Nephron progenitor cell (in vitro differentiated cells): ENCODE measurements at regions not wholly inside any gene's neighbourhood (a gene's known extent, or its start where the extent isn't known, plus 50 kb on each side); places are given as distances from the start of the nearest gene placed in this dataset.

Source experiments
- DNase-seq: peaks from one replicate; pipeline ENCODE4 v3.0.0; 2021
- H3K27ac Mint-ChIP-seq: 2 replicates; pipeline ENCODE4 v1.8.0; 2021; ENCODE audit warnings: mild to moderate bottlenecking, moderate library complexity, mixed read lengths
- H3K27me3 Mint-ChIP-seq: 2 replicates; pipeline ENCODE4 v1.8.0; 2021; ENCODE audit warnings: mild to moderate bottlenecking, low read depth, mixed read lengths; ENCODE audit not compliant: poor library complexity
- H3K36me3 Mint-ChIP-seq: 2 replicates; pipeline ENCODE4 v1.8.0; 2021; ENCODE audit warnings: low read depth, mixed read lengths
- H3K4me1 Mint-ChIP-seq: 2 replicates; pipeline ENCODE4 v1.8.0; 2021; ENCODE audit warnings: mixed read lengths
- H3K4me3 Mint-ChIP-seq: 2 replicates; pipeline ENCODE4 v1.8.0; 2021; ENCODE audit warnings: mild to moderate bottlenecking, moderate library complexity, mixed read lengths
- H3K9me3 Mint-ChIP-seq: 2 replicates; pipeline ENCODE4 v1.8.0; 2021; ENCODE audit warnings: mild to moderate bottlenecking, moderate library complexity, mixed read lengths
- TF ChIP-seq, protein P1 (sequence below): fragments of 200-600 bp; sonication (generic); IDR thresholded peaks from 2 replicates; pipeline ENCODE4 v1.5.0; 2021; ENCODE audit warnings: antibody characterized with exemption

GRCh38 chr2:168312036-168312822, 64.8 kb upstream of the STK39 start:
- no peak overlapping the region for H3K27ac Mint-ChIP-seq
- peaks cover 10% of the 10 kb centered on the region for H3K4me1 Mint-ChIP-seq
- no peak for DNase-seq
- H3K27me3 Mint-ChIP-seq = no peaks in the 10 kb centered on the region
- no peak overlapping the region for H3K4me3 Mint-ChIP-seq
- peaks cover 4% of the 10 kb centered on the region for H3K36me3 Mint-ChIP-seq
- TF ChIP-seq, protein P1, sequence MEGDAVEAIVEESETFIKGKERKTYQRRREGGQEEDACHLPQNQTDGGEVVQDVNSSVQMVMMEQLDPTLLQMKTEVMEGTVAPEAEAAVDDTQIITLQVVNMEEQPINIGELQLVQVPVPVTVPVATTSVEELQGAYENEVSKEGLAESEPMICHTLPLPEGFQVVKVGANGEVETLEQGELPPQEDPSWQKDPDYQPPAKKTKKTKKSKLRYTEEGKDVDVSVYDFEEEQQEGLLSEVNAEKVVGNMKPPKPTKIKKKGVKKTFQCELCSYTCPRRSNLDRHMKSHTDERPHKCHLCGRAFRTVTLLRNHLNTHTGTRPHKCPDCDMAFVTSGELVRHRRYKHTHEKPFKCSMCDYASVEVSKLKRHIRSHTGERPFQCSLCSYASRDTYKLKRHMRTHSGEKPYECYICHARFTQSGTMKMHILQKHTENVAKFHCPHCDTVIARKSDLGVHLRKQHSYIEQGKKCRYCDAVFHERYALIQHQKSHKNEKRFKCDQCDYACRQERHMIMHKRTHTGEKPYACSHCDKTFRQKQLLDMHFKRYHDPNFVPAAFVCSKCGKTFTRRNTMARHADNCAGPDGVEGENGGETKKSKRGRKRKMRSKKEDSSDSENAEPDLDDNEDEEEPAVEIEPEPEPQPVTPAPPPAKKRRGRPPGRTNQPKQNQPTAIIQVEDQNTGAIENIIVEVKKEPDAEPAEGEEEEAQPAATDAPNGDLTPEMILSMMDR = no peak
- peaks cover 24% of the 10 kb centered on the region for H3K9me3 Mint-ChIP-seq

DNA sequence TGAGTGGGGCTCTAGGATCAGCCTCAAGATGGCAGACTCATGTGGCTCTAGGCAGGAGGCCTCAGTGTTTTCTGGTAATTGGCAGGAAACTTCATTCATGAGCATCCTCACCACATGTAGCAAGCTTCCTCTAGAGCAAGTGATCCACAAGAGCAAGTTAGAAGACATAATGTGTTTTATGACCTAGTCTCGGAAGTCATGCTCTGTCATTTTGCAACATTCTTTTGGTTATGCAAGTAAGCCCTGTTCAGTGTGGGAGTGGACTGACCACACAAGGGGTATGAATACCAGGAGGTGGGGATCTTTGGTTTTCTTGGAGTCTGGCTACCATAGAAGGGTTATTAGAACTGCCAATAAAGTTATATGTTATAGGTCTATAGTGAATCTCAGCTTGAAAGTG, 66.8 kb upstream of the STK39 start:
- Mint-ChIP-seq H3K4me1 (peaks cover 15% of the 10 kb centered on the region), H3K27ac (no peak overlapping the region), H3K27me3 (peaks cover 3% of the 10 kb centered on the region), H3K9me3 (peaks cover 6% of the 10 kb centered on the region), H3K4me3 (no peak overlapping the region), H3K36me3 (no peaks in the 10 kb centered on the region)
- DNase-seq = no peak
- TF ChIP-seq, protein P1 = no peak

- peaks cover 3% of the 10 kb centered on the region for H3K27me3 Mint-ChIP-seq
- no peaks in the 10 kb centered on the region for H3K9me3 Mint-ChIP-seq
- H3K36me3 Mint-ChIP-seq = no peaks in the 10 kb centered on the region
- H3K27ac Mint-ChIP-seq = no peak overlapping the region
- no peak for DNase-seq
- TF ChIP-seq, protein P1 = no peak
- peaks cover 15% of the 10 kb centered on the region for H3K4me1 Mint-ChIP-seq
- H3K4me3 Mint-ChIP-seq = no peak overlapping the region
Observed at GRCh38 chr2:168315331-168316072, 68.1 kb upstream of the STK39 start.

DNA sequence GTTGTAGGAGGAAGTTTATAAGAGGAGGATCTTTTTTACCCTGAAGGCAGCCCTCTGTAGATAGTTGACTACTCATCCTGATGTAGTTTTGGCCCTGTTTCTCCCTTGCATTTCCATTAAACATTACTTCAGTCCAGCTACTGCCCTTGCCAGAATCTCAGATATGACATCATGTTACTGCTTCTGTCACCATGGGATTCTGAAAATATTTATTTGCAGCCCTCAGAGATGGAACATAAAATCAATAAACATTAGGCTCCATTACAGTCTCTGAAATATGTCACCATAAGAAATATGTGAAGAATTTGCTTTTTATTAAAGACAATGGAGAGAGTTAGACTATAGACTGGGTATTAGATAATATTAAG, 68.7 kb upstream of the STK39 start:
- no peaks in the 10 kb centered on the region for H3K9me3 Mint-ChIP-seq
- TF ChIP-seq, protein P1 = no peak
- H3K27me3 Mint-ChIP-seq = peaks cover 3% of the 10 kb centered on the region
- no peak overlapping the region for H3K4me3 Mint-ChIP-seq
- no peaks in the 10 kb centered on the region for H3K36me3 Mint-ChIP-seq
- peaks cover 15% of the 10 kb centered on the region for H3K4me1 Mint-ChIP-seq
- no peak overlapping the region for H3K27ac Mint-ChIP-seq
- DNase-seq = no peak

GRCh38 chr2:168317282-168317681, 69.9 kb upstream of the STK39 start:
- no peak for DNase-seq
- Mint-ChIP-seq H3K27me3 (peaks cover 3% of the 10 kb centered on the region), H3K9me3 (no peaks in the 10 kb centered on the region)

More at GRCh38 chr2:168317282-168317681, 69.9 kb upstream of the STK39 start:
- TF ChIP-seq, protein P1 = no peak
- Mint-ChIP-seq H3K27ac (no peak overlapping the region), H3K36me3 (no peaks in the 10 kb centered on the region), H3K4me3 (no peak overlapping the region), H3K4me1 (peaks cover 11% of the 10 kb centered on the region)
